ENCODE measurements at regions not wholly inside any gene's neighbourhood (a gene's known extent, or its start where the extent isn't known, plus 50 kb on each side); places are given as distances from the start of the nearest gene placed in this dataset.

- H3K27ac Mint-ChIP-seq, result no peak overlapping the region
These were observed 463.4 kb upstream of the USP15 start for GRCh38 chr12:61796846-61797245.

GRCh38 chr12:61797266-61797665 lies 462.9 kb upstream of the USP15 start:
- intact Hi-C loops (cut with micrococcal nuclease), result no loop called here
- H3K4me3 Mint-ChIP-seq, result no peak overlapping the region
- ATAC-seq, result no peak
- ChIA-PET CTCF (interaction anchor here (0.9 kb wide), 1 partner anchor 32 kb away, joined by 3 read pairs; no protein-coding TSS in a partner anchor), POLR2A (no interaction called here)
- H3K36me3 Mint-ChIP-seq (ENCODE audit: low read depth), result no peaks in the 10 kb centered on the region
- DNase-seq, result no peak
- H3K4me1 Mint-ChIP-seq (ENCODE audit: low read depth), result no peaks in the 10 kb centered on the region
- H3K27me3 Mint-ChIP-seq, result no peaks in the 10 kb centered on the region
- H3K9me3 Mint-ChIP-seq, result no peaks in the 10 kb centered on the region
- H3K27ac Mint-ChIP-seq, result no peak overlapping the region
- no peak for TF ChIP-seq CTCF (IDR thresholded peaks at IDR 0.05)

More at GRCh38 chr12:61796846-61797245, 463.4 kb upstream of the USP15 start:
- no peak overlapping the region for H3K4me3 Mint-ChIP-seq
- ChIA-PET POLR2A (no interaction called here), CTCF (interaction anchor here (0.9 kb wide), 1 partner anchor 32 kb away, joined by 3 read pairs; no protein-coding TSS in a partner anchor)
- H3K9me3 Mint-ChIP-seq, result no peaks in the 10 kb centered on the region
- DNase-seq, result no peak
- no peak for ATAC-seq
- H3K27me3 Mint-ChIP-seq, result no peaks in the 10 kb centered on the region
- TF ChIP-seq CTCF (IDR thresholded peaks at IDR 0.05), result no peak
- no peaks in the 10 kb centered on the region for H3K36me3 Mint-ChIP-seq (ENCODE audit: low read depth)
- no peaks in the 10 kb centered on the region for H3K4me1 Mint-ChIP-seq (ENCODE audit: low read depth)
- intact Hi-C loops (cut with micrococcal nuclease), result no loop called here

DNA sequence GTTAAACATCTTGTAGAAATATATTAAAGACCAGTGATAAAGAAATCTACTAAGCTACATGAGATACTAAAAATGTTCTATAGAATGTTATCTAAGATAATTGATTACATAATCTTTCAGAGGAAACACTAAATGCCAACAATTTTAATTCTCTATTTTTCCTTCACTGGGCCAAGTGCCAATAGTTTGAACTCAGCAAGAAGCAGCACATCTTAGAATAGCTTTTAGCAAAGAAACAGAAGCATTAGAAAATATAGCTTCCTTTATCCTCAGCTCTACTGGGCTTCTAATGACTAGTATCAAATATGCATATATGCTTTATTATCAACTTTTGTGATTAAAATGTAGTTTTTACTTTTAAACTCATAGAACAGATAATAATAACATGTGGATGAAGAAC lies 461.4 kb upstream of the USP15 start:
- Mint-ChIP-seq H3K4me1 (ENCODE audit: low read depth) (no peaks in the 10 kb centered on the region), H3K36me3 (ENCODE audit: low read depth) (no peaks in the 10 kb centered on the region), H3K27ac (no peak overlapping the region), H3K4me3 (no peak overlapping the region), H3K27me3 (no peaks in the 10 kb centered on the region), H3K9me3 (no peaks in the 10 kb centered on the region)
- DNase-seq, result no peak
- POLR2A ChIA-PET, result no interaction called here
- intact Hi-C loops (cut with micrococcal nuclease), result no loop called here
- TF ChIP-seq CTCF (IDR thresholded peaks at IDR 0.05), result no peak
- no peak for ATAC-seq
- CTCF ChIA-PET, result no interaction called here

GRCh38 chr12:61804301-61804700 lies 455.9 kb upstream of the USP15 start:
- DNase-seq (no peak), ATAC-seq (no peak)
- POLR2A ChIA-PET, result no interaction called here
- Mint-ChIP-seq H3K27ac (no peak overlapping the region), H3K9me3 (peaks cover 19% of the 10 kb centered on the region), H3K27me3 (no peaks in the 10 kb centered on the region), H3K4me3 (no peak overlapping the region), H3K4me1 (ENCODE audit: low read depth) (no peaks in the 10 kb centered on the region), H3K36me3 (ENCODE audit: low read depth) (no peaks in the 10 kb centered on the region)
- TF ChIP-seq CTCF (IDR thresholded peaks at IDR 0.05), result no peak
- CTCF ChIA-PET, result no interaction called here
- intact Hi-C loops (cut with micrococcal nuclease), result no loop called here

GRCh38 chr12:61808856-61809255 lies 451.3 kb upstream of the USP15 start:
- Mint-ChIP-seq H3K27me3 (no peaks in the 10 kb centered on the region), H3K9me3 (peaks cover 21% of the 10 kb centered on the region), H3K4me1 (ENCODE audit: low read depth) (no peaks in the 10 kb centered on the region), H3K36me3 (ENCODE audit: low read depth) (no peaks in the 10 kb centered on the region), H3K27ac (no peak overlapping the region), H3K4me3 (no peak overlapping the region)
- ATAC-seq, result no peak
- ChIA-PET CTCF (no interaction called here), POLR2A (no interaction called here)
- no peak for TF ChIP-seq CTCF (IDR thresholded peaks at IDR 0.05)
- DNase-seq, result no peak
- intact Hi-C loops (cut with micrococcal nuclease), result no loop called here
